Spleen (tissue), 7 donors: ENCODE measurements at regions not wholly inside any gene's neighbourhood (a gene's known extent, or its start where the extent isn't known, plus 50 kb on each side); places are given as distances from the start of the nearest gene placed in this dataset.

Experiments
- CTCF ChIP-seq, 11 experiments: fragments of 200-600 bp in 7 of 11; fragments of 450-650 bp in 4 of 11; sonication (generic) in 4 of 11; IDR thresholded peaks in 8 of 11; conservative IDR thresholded peaks in 3 of 11; 1 replicate in 7 of 11; 2 replicates in 4 of 11; pipeline versions ENCODE4 v1.4.0 to v1.8.0; 2016 to 2021; ENCODE audit warnings: antibody characterized with exemption in 11 of 11, inconsistent platforms in 4 of 11, mild to moderate bottlenecking in 1 of 11
- POLR2A ChIP-seq, 3 donors: fragments of 450-650 bp; IDR thresholded peaks; one replicate each; pipeline ENCODE4 v1.5.1; 2017; ENCODE audit warnings: antibody characterized with exemption in 3 of 3, mild to moderate bottlenecking in 1 of 3
- donor health status: DM: no; HTN: no; CAD: no; lungs with moderate emphysema.
- donor health status: DM: no; HTN: no; CAD: no.
- donor health status: DM: no; HTN: no; CAD: no.

- TF ChIP-seq CTCF (IDR thresholded peaks at IDR 0.05 in 8 of 11, conservative IDR thresholded peaks at IDR 0.05 in 3 of 11), result no peak
- TF ChIP-seq POLR2A (IDR thresholded peaks at IDR 0.05), result no peak
Measured at GRCh38 chr3:76293856-76294255, 508.5 kb upstream of the ZNF717 start.
